ENCODE measurements at regions not wholly inside any gene's neighbourhood (a gene's known extent, or its start where the extent isn't known, plus 50 kb on each side); places are given as distances from the start of the nearest gene placed in this dataset.
"Not testable (repeated sequence)": the region's sequence is repeated elsewhere in the genome, so short reads cannot be mapped to it uniquely, and the experiment has no call there.

DNA sequence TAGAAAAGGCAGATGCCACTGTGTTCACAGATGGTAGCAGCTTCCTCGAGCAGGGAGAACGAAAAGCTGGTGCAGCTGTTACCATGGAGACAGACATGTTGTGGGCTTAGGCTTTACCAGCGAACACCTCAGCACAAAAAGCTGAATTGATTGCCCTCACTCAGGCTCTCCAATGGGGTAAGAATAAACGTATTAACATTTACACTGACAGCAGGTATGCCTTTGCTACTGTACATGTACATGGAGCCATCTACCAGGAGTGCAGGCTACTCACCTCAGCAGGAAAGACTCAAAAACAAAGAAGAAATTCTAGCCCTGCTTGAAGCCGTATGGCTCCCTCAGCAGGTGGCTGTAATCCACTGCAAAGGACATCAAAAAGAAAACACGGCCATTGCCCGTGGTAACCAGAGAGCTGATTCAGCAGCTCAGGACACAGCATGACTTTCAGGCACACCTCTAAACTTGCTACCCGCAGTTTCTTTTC lies 197.7 kb downstream of the ZNF737 start:
- no peaks in the 10 kb centered on the region for H3K9me3 ChIP-seq (ENCODE audit: control insufficient read depth in 2 of 3, insufficient read depth in 1 of 3, low read length in 3 of 3)
- H3K27ac ChIP-seq (ENCODE audit: low read depth in 2 of 2, low read length in 2 of 2): peak overlapping the region in 1 of 2 donors; percentile 59
- FAIRE-seq (no peak), DNase-seq (peak in 4 of 5 donors; percentile 78 to 90 (median 86))
- intact Hi-C loops (cut with DNase I): no loop called here
- TF ChIP-seq, protein P1, sequence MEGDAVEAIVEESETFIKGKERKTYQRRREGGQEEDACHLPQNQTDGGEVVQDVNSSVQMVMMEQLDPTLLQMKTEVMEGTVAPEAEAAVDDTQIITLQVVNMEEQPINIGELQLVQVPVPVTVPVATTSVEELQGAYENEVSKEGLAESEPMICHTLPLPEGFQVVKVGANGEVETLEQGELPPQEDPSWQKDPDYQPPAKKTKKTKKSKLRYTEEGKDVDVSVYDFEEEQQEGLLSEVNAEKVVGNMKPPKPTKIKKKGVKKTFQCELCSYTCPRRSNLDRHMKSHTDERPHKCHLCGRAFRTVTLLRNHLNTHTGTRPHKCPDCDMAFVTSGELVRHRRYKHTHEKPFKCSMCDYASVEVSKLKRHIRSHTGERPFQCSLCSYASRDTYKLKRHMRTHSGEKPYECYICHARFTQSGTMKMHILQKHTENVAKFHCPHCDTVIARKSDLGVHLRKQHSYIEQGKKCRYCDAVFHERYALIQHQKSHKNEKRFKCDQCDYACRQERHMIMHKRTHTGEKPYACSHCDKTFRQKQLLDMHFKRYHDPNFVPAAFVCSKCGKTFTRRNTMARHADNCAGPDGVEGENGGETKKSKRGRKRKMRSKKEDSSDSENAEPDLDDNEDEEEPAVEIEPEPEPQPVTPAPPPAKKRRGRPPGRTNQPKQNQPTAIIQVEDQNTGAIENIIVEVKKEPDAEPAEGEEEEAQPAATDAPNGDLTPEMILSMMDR (IDR thresholded peaks at IDR 0.05; ENCODE audit: borderline replicate concordance, extremely low read depth, insufficient read depth): peak; percentile 25
- H3K9ac ChIP-seq (ENCODE audit: low read length in 3 of 3): no peak overlapping the region
- H3K4me3 ChIP-seq (ENCODE audit: low read length in 3 of 3): no peak overlapping the region
- no peaks in the 10 kb centered on the region for H3K27me3 ChIP-seq (ENCODE audit: control insufficient read depth, insufficient read depth, low read length)
- peaks cover 0 to 3% (median 0%) of the 10 kb centered on the region in 3 donors for H3K4me1 ChIP-seq (ENCODE audit: control insufficient read depth in 2 of 3, insufficient read depth in 2 of 3, low read depth in 1 of 3, low read length in 3 of 3)
- no peaks in the 10 kb centered on the region for H3K36me3 ChIP-seq (ENCODE audit: control insufficient read depth in 2 of 3, insufficient read depth in 3 of 3, low read length in 3 of 3)

DNA sequence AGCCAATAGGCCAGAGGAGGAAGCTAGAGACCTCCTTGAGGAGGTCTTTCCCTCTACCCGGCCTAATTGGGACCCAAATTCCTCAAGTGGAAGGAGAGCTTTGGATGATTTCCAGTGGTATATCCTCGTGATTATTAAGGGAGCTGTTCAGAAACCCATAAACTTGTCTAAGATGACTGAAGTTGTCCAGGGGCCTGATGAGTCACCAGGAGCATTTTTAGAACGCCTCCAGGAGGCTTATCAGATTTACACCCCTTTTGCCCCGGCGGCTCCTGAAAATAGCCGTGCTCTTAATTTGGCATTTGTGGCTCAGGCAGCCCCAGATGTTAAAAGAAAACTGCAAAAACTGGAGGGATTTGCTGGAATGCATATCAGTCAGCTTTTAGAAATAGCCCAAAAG lies 198.1 kb downstream of the ZNF486 start:
- intact Hi-C loops (cut with DNase I): no loop called here
- Histone ChIP-seq H3K36me3 (ENCODE audit: control insufficient read depth in 2 of 3, insufficient read depth in 3 of 3, low read length in 3 of 3) (no peaks in the 10 kb centered on the region), H3K9ac (ENCODE audit: low read length in 3 of 3) (no peak overlapping the region), H3K4me1 (ENCODE audit: control insufficient read depth in 2 of 3, insufficient read depth in 2 of 3, low read depth in 1 of 3, low read length in 3 of 3) (peaks cover 0 to 3% (median 0%) of the 10 kb centered on the region in 3 donors), H3K4me3 (ENCODE audit: low read length in 3 of 3) (no peak overlapping the region), H3K9me3 (ENCODE audit: control insufficient read depth in 2 of 3, insufficient read depth in 1 of 3, low read length in 3 of 3) (no peaks in the 10 kb centered on the region), H3K27me3 (ENCODE audit: control insufficient read depth, insufficient read depth, low read length) (no peaks in the 10 kb centered on the region), H3K27ac (ENCODE audit: low read depth in 2 of 2, low read length in 2 of 2) (no peak overlapping the region)
- TF ChIP-seq, protein P1 (IDR thresholded peaks at IDR 0.05; ENCODE audit: borderline replicate concordance, extremely low read depth, insufficient read depth): no peak
- FAIRE-seq (no peak), DNase-seq (no peak)

DNA sequence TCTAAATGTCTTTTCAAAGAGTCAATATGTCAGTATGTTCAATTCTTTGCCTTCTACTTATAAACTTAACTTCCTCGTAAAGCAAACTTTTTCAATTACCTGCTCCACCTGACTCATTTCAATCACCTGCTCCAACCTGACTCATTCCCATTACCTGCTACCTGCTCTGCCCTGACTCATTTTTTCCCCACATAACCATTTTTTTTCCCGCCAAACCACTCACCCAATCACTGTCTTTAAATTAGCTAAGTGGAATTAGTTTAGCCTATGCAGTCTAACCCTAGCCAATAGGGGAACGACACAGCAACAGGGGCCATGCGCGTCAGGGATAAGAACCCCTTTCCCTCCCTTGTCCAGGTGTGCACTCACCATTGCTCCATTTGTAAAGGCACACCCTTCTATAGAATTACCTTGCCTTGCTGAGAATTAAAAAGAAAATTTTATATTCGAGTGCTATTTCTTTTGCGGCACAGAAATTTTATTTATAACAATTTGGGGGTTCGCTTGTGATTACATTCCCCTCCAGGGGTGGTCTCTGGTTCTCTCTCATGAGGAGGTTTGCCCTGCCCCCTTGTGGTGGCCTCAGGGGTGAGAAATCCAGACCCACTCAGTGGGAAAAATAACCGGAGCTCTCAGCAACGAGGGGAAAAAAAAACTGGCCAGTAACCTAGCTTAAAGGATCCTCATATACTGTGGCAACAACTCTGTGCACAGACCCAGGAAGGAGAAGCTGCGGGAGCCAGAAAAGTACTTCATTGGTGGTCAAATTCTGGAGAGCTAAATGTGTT lies 193.1 kb downstream of the ZNF486 start:
- no peak overlapping the region for H3K9ac ChIP-seq (ENCODE audit: low read length in 3 of 3)
- H3K9me3 ChIP-seq (ENCODE audit: control insufficient read depth in 2 of 3, insufficient read depth in 1 of 3, low read length in 3 of 3): no peaks in the 10 kb centered on the region
- H3K27me3 ChIP-seq (ENCODE audit: control insufficient read depth, insufficient read depth, low read length): no peaks in the 10 kb centered on the region
- DNase-seq (peak in 3 of 5 donors; percentile 44 to 46 (median 44)), FAIRE-seq (no peak)
- TF ChIP-seq, protein P1 (IDR thresholded peaks at IDR 0.05; ENCODE audit: borderline replicate concordance, extremely low read depth, insufficient read depth): peak; percentile 31
- H3K27ac ChIP-seq (ENCODE audit: low read depth in 2 of 2, low read length in 2 of 2): no peak overlapping the region
- intact Hi-C loops (cut with DNase I): no loop called here
- no peaks in the 10 kb centered on the region for H3K36me3 ChIP-seq (ENCODE audit: control insufficient read depth in 2 of 3, insufficient read depth in 3 of 3, low read length in 3 of 3)
- H3K4me1 ChIP-seq (ENCODE audit: control insufficient read depth in 2 of 3, insufficient read depth in 2 of 3, low read depth in 1 of 3, low read length in 3 of 3): no peaks in the 10 kb centered on the region
- no peak overlapping the region for H3K4me3 ChIP-seq (ENCODE audit: low read length in 3 of 3)

DNA sequence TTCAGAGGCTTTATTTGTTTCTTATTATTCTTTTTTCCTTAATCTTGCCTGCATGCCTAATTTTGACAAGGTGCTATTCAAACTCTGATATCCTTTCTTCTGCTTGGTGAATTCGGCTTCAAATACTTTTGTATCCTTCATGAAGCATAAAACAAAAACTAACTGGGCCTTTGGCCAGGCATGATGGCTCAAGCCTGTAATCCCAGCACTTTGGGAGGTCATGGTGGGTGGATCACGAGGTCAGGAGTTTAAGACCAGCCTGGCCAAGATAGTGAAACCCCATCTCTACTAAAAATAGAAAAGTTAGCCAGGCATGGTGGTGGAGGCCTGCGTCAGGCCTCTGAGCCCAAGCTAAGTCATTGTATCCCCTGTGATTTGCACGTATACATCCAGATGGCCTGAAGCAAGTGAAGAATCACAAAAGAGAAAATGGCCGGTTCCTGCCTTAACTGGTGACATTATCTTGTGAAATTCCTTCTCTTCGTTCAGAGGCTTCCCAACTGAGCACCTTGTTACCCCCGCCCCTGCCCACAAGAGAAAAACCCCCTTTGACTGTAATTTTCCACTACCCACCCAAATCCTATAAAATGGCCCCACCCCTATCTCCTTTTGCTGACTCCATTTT lies 191.9 kb downstream of the ZNF486 start:
- DNase-seq; FAIRE-seq; H3K4me3 ChIP-seq (ENCODE audit: low read length in 3 of 3); H3K27ac ChIP-seq (ENCODE audit: low read depth in 2 of 2, low read length in 2 of 2); H3K4me1 ChIP-seq (ENCODE audit: control insufficient read depth in 2 of 3, insufficient read depth in 2 of 3, low read depth in 1 of 3, low read length in 3 of 3); H3K9ac ChIP-seq (ENCODE audit: low read length in 3 of 3); intact Hi-C loops (cut with DNase I); H3K9me3 ChIP-seq (ENCODE audit: control insufficient read depth in 2 of 3, insufficient read depth in 1 of 3, low read length in 3 of 3); H3K27me3 ChIP-seq (ENCODE audit: control insufficient read depth, insufficient read depth, low read length); H3K36me3 ChIP-seq (ENCODE audit: control insufficient read depth in 2 of 3, insufficient read depth in 3 of 3, low read length in 3 of 3): not testable (repeated sequence)

All from kidney (tissue), 13 donors.